ENCODE measurements at regions not wholly inside any gene's neighbourhood (a gene's known extent, or its start where the extent isn't known, plus 50 kb on each side); places are given as distances from the start of the nearest gene placed in this dataset.
"Not testable (repeated sequence)": the region's sequence is repeated elsewhere in the genome, so short reads cannot be mapped to it uniquely, and the experiment has no call there.

DNA sequence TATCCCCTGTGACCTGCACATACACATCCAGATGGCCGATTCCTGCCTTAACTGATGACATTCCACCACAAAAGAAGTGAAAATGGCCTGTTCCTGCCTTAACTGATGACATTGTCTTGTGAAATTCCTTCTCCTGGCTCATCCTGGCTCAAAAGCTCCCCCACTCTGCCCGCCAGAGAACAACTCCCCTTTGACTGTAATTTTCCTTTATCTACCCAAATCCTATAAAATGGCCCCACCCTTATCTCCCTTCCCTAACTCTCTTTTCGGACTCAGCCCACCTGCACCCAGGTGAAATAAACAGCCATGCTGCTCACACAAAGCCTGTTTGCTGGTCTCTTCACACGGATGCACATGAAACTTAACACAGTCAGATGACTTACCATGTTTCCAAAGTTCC lies 403.8 kb downstream of the TBC1D32 start:
- H2AFZ ChIP-seq (ENCODE audit: low read length); H3K27me3 ChIP-seq (ENCODE audit: control insufficient read depth, insufficient read depth, low read length); H3K4me1 ChIP-seq (ENCODE audit: control insufficient read depth, extremely low read depth, insufficient read depth, low read length); DNase-seq (ENCODE audit: low read depth in 2 of 2); H3K9ac ChIP-seq (ENCODE audit: insufficient read depth, low read length); H3K9me3 ChIP-seq (ENCODE audit: control insufficient read depth, insufficient read depth, low read depth, low read length); H4K20me1 ChIP-seq (ENCODE audit: control insufficient read depth, extremely low read depth, insufficient read depth, low read length); H3K4me2 ChIP-seq (ENCODE audit: extremely low read depth, insufficient read depth, low read length); H3K36me3 ChIP-seq (ENCODE audit: control insufficient read depth, insufficient read depth, low read length); H3K27ac ChIP-seq (ENCODE audit: insufficient read depth, low read length); H3K4me3 ChIP-seq (replicated peaks in 1 of 4; ENCODE audit: control extremely low read depth in 1 of 4, insufficient read depth in 1 of 4, low read depth in 3 of 4, low read length in 4 of 4); H3K79me2 ChIP-seq (ENCODE audit: control insufficient read depth, insufficient read depth, low read length): not testable (repeated sequence)

DNA sequence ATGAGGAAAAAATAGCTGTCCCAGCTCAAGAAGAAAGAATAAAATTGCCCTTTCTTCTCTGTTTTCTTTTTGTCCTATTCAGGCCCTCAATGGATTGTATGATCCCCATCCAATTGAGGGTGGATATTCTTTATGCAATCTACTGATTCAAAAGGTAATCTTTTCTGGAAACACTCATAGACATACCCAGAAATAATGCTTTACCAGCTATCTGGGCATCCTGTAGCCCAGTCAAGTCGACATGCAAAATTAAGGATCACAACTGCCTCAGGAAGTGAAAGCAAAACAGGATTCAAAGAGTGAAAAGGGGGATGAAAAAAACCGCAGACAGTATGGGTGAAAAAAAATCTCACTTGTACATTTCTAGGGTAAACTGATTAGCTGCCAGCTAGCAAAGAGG lies 410.1 kb downstream of the TBC1D32 start:
- Histone ChIP-seq H3K36me3 (ENCODE audit: control insufficient read depth, insufficient read depth, low read length) (no peaks in the 10 kb centered on the region), H3K9me3 (ENCODE audit: control insufficient read depth, insufficient read depth, low read depth, low read length) (no peaks in the 10 kb centered on the region), H3K27ac (ENCODE audit: insufficient read depth, low read length) (no peak overlapping the region), H3K4me2 (ENCODE audit: extremely low read depth, insufficient read depth, low read length) (no peak overlapping the region), H3K27me3 (ENCODE audit: control insufficient read depth, insufficient read depth, low read length) (no peaks in the 10 kb centered on the region), H3K79me2 (ENCODE audit: control insufficient read depth, insufficient read depth, low read length) (no peaks in the 10 kb centered on the region), H4K20me1 (ENCODE audit: control insufficient read depth, extremely low read depth, insufficient read depth, low read length) (no peaks in the 10 kb centered on the region), H3K9ac (ENCODE audit: insufficient read depth, low read length) (no peak overlapping the region), H3K4me3 (replicated peaks in 1 of 4; ENCODE audit: control extremely low read depth in 1 of 4, insufficient read depth in 1 of 4, low read depth in 3 of 4, low read length in 4 of 4) (no peak overlapping the region), H3K4me1 (ENCODE audit: control insufficient read depth, extremely low read depth, insufficient read depth, low read length) (no peaks in the 10 kb centered on the region), H2AFZ (ENCODE audit: low read length) (no peak overlapping the region)
- no peak for DNase-seq (ENCODE audit: low read depth in 2 of 2)
- TF ChIP-seq, protein P1, sequence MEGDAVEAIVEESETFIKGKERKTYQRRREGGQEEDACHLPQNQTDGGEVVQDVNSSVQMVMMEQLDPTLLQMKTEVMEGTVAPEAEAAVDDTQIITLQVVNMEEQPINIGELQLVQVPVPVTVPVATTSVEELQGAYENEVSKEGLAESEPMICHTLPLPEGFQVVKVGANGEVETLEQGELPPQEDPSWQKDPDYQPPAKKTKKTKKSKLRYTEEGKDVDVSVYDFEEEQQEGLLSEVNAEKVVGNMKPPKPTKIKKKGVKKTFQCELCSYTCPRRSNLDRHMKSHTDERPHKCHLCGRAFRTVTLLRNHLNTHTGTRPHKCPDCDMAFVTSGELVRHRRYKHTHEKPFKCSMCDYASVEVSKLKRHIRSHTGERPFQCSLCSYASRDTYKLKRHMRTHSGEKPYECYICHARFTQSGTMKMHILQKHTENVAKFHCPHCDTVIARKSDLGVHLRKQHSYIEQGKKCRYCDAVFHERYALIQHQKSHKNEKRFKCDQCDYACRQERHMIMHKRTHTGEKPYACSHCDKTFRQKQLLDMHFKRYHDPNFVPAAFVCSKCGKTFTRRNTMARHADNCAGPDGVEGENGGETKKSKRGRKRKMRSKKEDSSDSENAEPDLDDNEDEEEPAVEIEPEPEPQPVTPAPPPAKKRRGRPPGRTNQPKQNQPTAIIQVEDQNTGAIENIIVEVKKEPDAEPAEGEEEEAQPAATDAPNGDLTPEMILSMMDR (conservative IDR thresholded peaks at IDR 0.05 in 1 of 2, IDR thresholded peaks at IDR 0.05 in 1 of 2; ENCODE audit: low read depth in 1 of 2, low read length in 2 of 2): no peak
- TF ChIP-seq EZH2 (IDR thresholded peaks at IDR 0.05; ENCODE audit: low read length, missing control alignments): no peak

DNA sequence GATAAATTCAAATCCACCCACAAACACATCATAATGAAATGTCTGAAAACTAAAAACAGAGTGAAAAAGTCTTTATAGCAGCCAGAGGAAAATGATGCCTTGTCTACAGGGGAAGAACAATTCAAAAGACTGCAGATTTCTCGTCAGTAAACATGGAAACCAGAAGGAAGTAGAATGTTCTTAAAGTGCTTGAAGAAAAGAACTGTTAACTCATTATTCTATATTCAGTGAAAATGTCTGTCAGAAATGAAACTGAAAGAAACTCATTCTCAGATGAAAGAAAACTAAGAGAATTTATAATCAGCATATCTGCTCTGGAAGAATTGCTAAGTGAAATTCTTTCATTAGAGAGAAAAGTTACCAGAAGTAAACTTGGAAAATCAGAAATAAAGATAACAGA lies 416.1 kb downstream of the TBC1D32 start:
- H3K9ac ChIP-seq (ENCODE audit: insufficient read depth, low read length): no peak overlapping the region
- no peaks in the 10 kb centered on the region for H3K36me3 ChIP-seq (ENCODE audit: control insufficient read depth, insufficient read depth, low read length)
- no peak for DNase-seq (ENCODE audit: low read depth in 2 of 2)
- no peaks in the 10 kb centered on the region for H3K79me2 ChIP-seq (ENCODE audit: control insufficient read depth, insufficient read depth, low read length)
- no peak overlapping the region for H2AFZ ChIP-seq (ENCODE audit: low read length)
- TF ChIP-seq, protein P1 (conservative IDR thresholded peaks at IDR 0.05 in 1 of 2, IDR thresholded peaks at IDR 0.05 in 1 of 2; ENCODE audit: low read depth in 1 of 2, low read length in 2 of 2): no peak
- no peak for TF ChIP-seq EZH2 (IDR thresholded peaks at IDR 0.05; ENCODE audit: low read length, missing control alignments)
- no peak overlapping the region for H3K4me3 ChIP-seq (replicated peaks in 1 of 4; ENCODE audit: control extremely low read depth in 1 of 4, insufficient read depth in 1 of 4, low read depth in 3 of 4, low read length in 4 of 4)
- no peak overlapping the region for H3K27ac ChIP-seq (ENCODE audit: insufficient read depth, low read length)
- no peaks in the 10 kb centered on the region for H4K20me1 ChIP-seq (ENCODE audit: control insufficient read depth, extremely low read depth, insufficient read depth, low read length)
- H3K4me2 ChIP-seq (ENCODE audit: extremely low read depth, insufficient read depth, low read length): no peak overlapping the region
- H3K9me3 ChIP-seq (ENCODE audit: control insufficient read depth, insufficient read depth, low read depth, low read length): no peaks in the 10 kb centered on the region
- H3K27me3 ChIP-seq (ENCODE audit: control insufficient read depth, insufficient read depth, low read length): no peaks in the 10 kb centered on the region
- no peaks in the 10 kb centered on the region for H3K4me1 ChIP-seq (ENCODE audit: control insufficient read depth, extremely low read depth, insufficient read depth, low read length)

DNA sequence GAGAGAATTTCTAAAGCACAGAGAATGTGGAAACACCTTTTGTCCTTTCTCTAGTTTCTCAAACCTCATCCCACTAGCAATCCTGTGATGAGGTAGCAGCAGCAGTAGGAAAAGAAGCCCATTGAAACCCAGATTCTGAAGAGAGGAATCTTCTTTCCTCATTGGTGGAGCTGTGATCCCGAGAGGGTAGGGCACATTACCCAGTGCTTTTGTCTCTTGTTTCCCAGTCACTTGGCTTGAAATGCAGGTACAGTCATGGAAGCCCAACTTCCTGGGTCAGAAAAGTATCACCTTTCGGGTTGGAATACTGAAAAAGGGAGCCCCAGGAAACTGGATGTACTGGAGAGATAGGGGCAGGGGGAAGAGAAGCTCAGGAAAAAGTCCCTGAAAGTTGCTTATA lies 417.4 kb downstream of the TBC1D32 start:
- H2AFZ ChIP-seq (ENCODE audit: low read length): no peak overlapping the region
- no peak overlapping the region for H3K4me2 ChIP-seq (ENCODE audit: extremely low read depth, insufficient read depth, low read length)
- H3K4me1 ChIP-seq (ENCODE audit: control insufficient read depth, extremely low read depth, insufficient read depth, low read length): no peaks in the 10 kb centered on the region
- no peak overlapping the region for H3K9ac ChIP-seq (ENCODE audit: insufficient read depth, low read length)
- no peaks in the 10 kb centered on the region for H3K36me3 ChIP-seq (ENCODE audit: control insufficient read depth, insufficient read depth, low read length)
- no peaks in the 10 kb centered on the region for H3K9me3 ChIP-seq (ENCODE audit: control insufficient read depth, insufficient read depth, low read depth, low read length)
- H3K27me3 ChIP-seq (ENCODE audit: control insufficient read depth, insufficient read depth, low read length): no peaks in the 10 kb centered on the region
- H4K20me1 ChIP-seq (ENCODE audit: control insufficient read depth, extremely low read depth, insufficient read depth, low read length): no peaks in the 10 kb centered on the region
- no peak for DNase-seq (ENCODE audit: low read depth in 2 of 2)
- TF ChIP-seq, protein P1 (conservative IDR thresholded peaks at IDR 0.05 in 1 of 2, IDR thresholded peaks at IDR 0.05 in 1 of 2; ENCODE audit: low read depth in 1 of 2, low read length in 2 of 2): no peak
- no peak for TF ChIP-seq EZH2 (IDR thresholded peaks at IDR 0.05; ENCODE audit: low read length, missing control alignments)
- no peaks in the 10 kb centered on the region for H3K79me2 ChIP-seq (ENCODE audit: control insufficient read depth, insufficient read depth, low read length)
- H3K27ac ChIP-seq (ENCODE audit: insufficient read depth, low read length): no peak overlapping the region
- no peak overlapping the region for H3K4me3 ChIP-seq (replicated peaks in 1 of 4; ENCODE audit: control extremely low read depth in 1 of 4, insufficient read depth in 1 of 4, low read depth in 3 of 4, low read length in 4 of 4)
